ENCODE measurements at regions not wholly inside any gene's neighbourhood (a gene's known extent, or its start where the extent isn't known, plus 50 kb on each side); places are given as distances from the start of the nearest gene placed in this dataset.

GRCh38 chr7:106723398-106723797, 62.4 kb upstream of the CCDC71L start:
- no peaks in the 10 kb centered on the region for H3K9me3 ChIP-seq (ENCODE audit: low read depth, low read length)
- H3K9ac ChIP-seq (ENCODE audit: insufficient read length), result no peak overlapping the region
- DNase-seq (ENCODE audit: low read depth, low spot score), result no peak
- TF ChIP-seq POLR2AphosphoS5 (IDR thresholded peaks at IDR 0.05; ENCODE audit: borderline replicate concordance, low read depth, low read length) (no peak), FOXP2 (optimal IDR thresholded peaks at IDR 0.05; ENCODE audit: control extremely low read depth, extremely low read length, insufficient read depth) (no peak), EZH2 (IDR thresholded peaks at IDR 0.05) (no peak)
- H3K27ac ChIP-seq, result no peak overlapping the region
- H3K36me3 ChIP-seq (ENCODE audit: insufficient read depth, low read length), result no peaks in the 10 kb centered on the region
- no peak overlapping the region for H3K4me3 ChIP-seq

- H3K36me3 ChIP-seq (ENCODE audit: insufficient read depth, low read length), result no peaks in the 10 kb centered on the region
- TF ChIP-seq POLR2AphosphoS5 (IDR thresholded peaks at IDR 0.05; ENCODE audit: borderline replicate concordance, low read depth, low read length) (no peak), FOXP2 (optimal IDR thresholded peaks at IDR 0.05; ENCODE audit: control extremely low read depth, extremely low read length, insufficient read depth) (no peak), EZH2 (IDR thresholded peaks at IDR 0.05) (no peak)
- H3K9ac ChIP-seq (ENCODE audit: insufficient read length), result no peak overlapping the region
- no peak overlapping the region for H3K27ac ChIP-seq
- no peak for DNase-seq (ENCODE audit: low read depth, low spot score)
- no peak overlapping the region for H3K4me3 ChIP-seq
- H3K9me3 ChIP-seq (ENCODE audit: low read depth, low read length), result no peaks in the 10 kb centered on the region
These were observed 68.9 kb upstream of the CCDC71L start for GRCh38 chr7:106729720-106730385.

GRCh38 chr7:106731187-106731586, 70.2 kb upstream of the CCDC71L start:
- TF ChIP-seq POLR2AphosphoS5 (IDR thresholded peaks at IDR 0.05; ENCODE audit: borderline replicate concordance, low read depth, low read length) (no peak), FOXP2 (optimal IDR thresholded peaks at IDR 0.05; ENCODE audit: control extremely low read depth, extremely low read length, insufficient read depth) (no peak), EZH2 (IDR thresholded peaks at IDR 0.05) (no peak)
- Histone ChIP-seq H3K4me3 (no peak overlapping the region), H3K9ac (ENCODE audit: insufficient read length) (no peak overlapping the region), H3K9me3 (ENCODE audit: low read depth, low read length) (peaks cover 2% of the 10 kb centered on the region; the same call in 1 of the 2 replicates), H3K36me3 (ENCODE audit: insufficient read depth, low read length) (no peaks in the 10 kb centered on the region), H3K27ac (no peak overlapping the region)
- DNase-seq (ENCODE audit: low read depth, low spot score), result no peak

- Histone ChIP-seq H3K36me3 (ENCODE audit: insufficient read depth, low read length) (no peaks in the 10 kb centered on the region), H3K9ac (ENCODE audit: insufficient read length) (no peak overlapping the region)
These were observed 70.9 kb upstream of the CCDC71L start for GRCh38 chr7:106731646-106732444.

GRCh38 chr7:106735637-106736036, 74.7 kb upstream of the CCDC71L start:
- no peaks in the 10 kb centered on the region for H3K36me3 ChIP-seq (ENCODE audit: insufficient read depth, low read length)
- no peak for DNase-seq (ENCODE audit: low read depth, low spot score)
- H3K9ac ChIP-seq (ENCODE audit: insufficient read length), result no peak overlapping the region

More at GRCh38 chr7:106731646-106732444, 70.9 kb upstream of the CCDC71L start:
- DNase-seq (ENCODE audit: low read depth, low spot score), result no peak
- H3K9me3 ChIP-seq (ENCODE audit: low read depth, low read length), result peaks cover 2% of the 10 kb centered on the region; the same call in 1 of the 2 replicates
- TF ChIP-seq POLR2AphosphoS5 (IDR thresholded peaks at IDR 0.05; ENCODE audit: borderline replicate concordance, low read depth, low read length) (no peak), FOXP2 (optimal IDR thresholded peaks at IDR 0.05; ENCODE audit: control extremely low read depth, extremely low read length, insufficient read depth) (no peak), EZH2 (IDR thresholded peaks at IDR 0.05) (no peak)
- H3K4me3 ChIP-seq, result no peak overlapping the region
- H3K27ac ChIP-seq, result no peak overlapping the region

GRCh38 chr7:106736123-106736507, 75.2 kb upstream of the CCDC71L start:
- no peaks in the 10 kb centered on the region for H3K36me3 ChIP-seq (ENCODE audit: insufficient read depth, low read length)
- no peak overlapping the region for H3K4me3 ChIP-seq
- DNase-seq (ENCODE audit: low read depth, low spot score), result no peak
- peaks cover 2% of the 10 kb centered on the region; the same call in 1 of the 2 replicates for H3K9me3 ChIP-seq (ENCODE audit: low read depth, low read length)
- no peak overlapping the region for H3K27ac ChIP-seq
- TF ChIP-seq FOXP2 (optimal IDR thresholded peaks at IDR 0.05; ENCODE audit: control extremely low read depth, extremely low read length, insufficient read depth), result no peak
- no peak for TF ChIP-seq EZH2 (IDR thresholded peaks at IDR 0.05)
- TF ChIP-seq POLR2AphosphoS5 (IDR thresholded peaks at IDR 0.05; ENCODE audit: borderline replicate concordance, low read depth, low read length), result no peak
- no peak overlapping the region for H3K9ac ChIP-seq (ENCODE audit: insufficient read length)

More at GRCh38 chr7:106735637-106736036, 74.7 kb upstream of the CCDC71L start:
- TF ChIP-seq POLR2AphosphoS5 (IDR thresholded peaks at IDR 0.05; ENCODE audit: borderline replicate concordance, low read depth, low read length), result no peak
- no peak overlapping the region for H3K4me3 ChIP-seq
- no peak overlapping the region for H3K27ac ChIP-seq
- peaks cover 2% of the 10 kb centered on the region; the same call in 1 of the 2 replicates for H3K9me3 ChIP-seq (ENCODE audit: low read depth, low read length)

- Histone ChIP-seq H3K9ac (ENCODE audit: insufficient read length) (no peak overlapping the region), H3K27ac (no peak overlapping the region), H3K9me3 (ENCODE audit: low read depth, low read length) (peaks cover 2% of the 10 kb centered on the region; the same call in 1 of the 2 replicates), H3K36me3 (ENCODE audit: insufficient read depth, low read length) (no peaks in the 10 kb centered on the region), H3K4me3 (no peak overlapping the region)
- TF ChIP-seq EZH2 (IDR thresholded peaks at IDR 0.05) (no peak), FOXP2 (optimal IDR thresholded peaks at IDR 0.05; ENCODE audit: control extremely low read depth, extremely low read length, insufficient read depth) (no peak), POLR2AphosphoS5 (IDR thresholded peaks at IDR 0.05; ENCODE audit: borderline replicate concordance, low read depth, low read length) (no peak)
- no peak for DNase-seq (ENCODE audit: low read depth, low spot score)
These were observed 75.7 kb upstream of the CCDC71L start for GRCh38 chr7:106736508-106737201.

GRCh38 chr7:106737202-106737562, 76.2 kb upstream of the CCDC71L start:
- TF ChIP-seq EZH2 (IDR thresholded peaks at IDR 0.05) (no peak), POLR2AphosphoS5 (IDR thresholded peaks at IDR 0.05; ENCODE audit: borderline replicate concordance, low read depth, low read length) (no peak), FOXP2 (optimal IDR thresholded peaks at IDR 0.05; ENCODE audit: control extremely low read depth, extremely low read length, insufficient read depth) (no peak)
- peaks cover 2% of the 10 kb centered on the region; the same call in 1 of the 2 replicates for H3K9me3 ChIP-seq (ENCODE audit: low read depth, low read length)
- no peak overlapping the region for H3K9ac ChIP-seq (ENCODE audit: insufficient read length)
- no peak overlapping the region for H3K4me3 ChIP-seq
- H3K27ac ChIP-seq, result no peak overlapping the region
- no peak for DNase-seq (ENCODE audit: low read depth, low spot score)
- no peaks in the 10 kb centered on the region for H3K36me3 ChIP-seq (ENCODE audit: insufficient read depth, low read length)
